Lower lobe of right lung (tissue), 2 donors: ENCODE measurements at regions not wholly inside any gene's neighbourhood (a gene's known extent, or its start where the extent isn't known, plus 50 kb on each side); places are given as distances from the start of the nearest gene placed in this dataset.

Source experiments
- ATAC-seq, 2 donors: fragments of 200-7000 bp; cut with Tn5 transposase; one replicate each; pipeline ENCODE4 v1.9.1; 2020 to 2022; ENCODE audit warnings: mild to moderate bottlenecking in 2 of 2, moderate library complexity in 2 of 2
- DNase-seq: peaks from one replicate; pipeline ENCODE4 v3.0.0-alpha.2; 2020
- H3K27ac ChIP-seq: fragments of 200-600 bp; one replicate; pipeline ENCODE4 v1.8.0; 2022
- H3K27me3 ChIP-seq: fragments of 200-600 bp; one replicate; pipeline ENCODE4 v1.8.0; 2022; ENCODE audit warnings: low read depth
- H3K36me3 ChIP-seq: fragments of 200-600 bp; one replicate; pipeline ENCODE4 v1.8.0; 2022; ENCODE audit warnings: mild to moderate bottlenecking
- H3K4me1 ChIP-seq: fragments of 200-600 bp; one replicate; pipeline ENCODE4 v1.8.0; 2022
- H3K4me3 ChIP-seq: fragments of 200-600 bp; one replicate; pipeline ENCODE4 v1.8.0; 2022; ENCODE audit warnings: mild to moderate bottlenecking
- H3K9me3 ChIP-seq: fragments of 200-600 bp; one replicate; pipeline ENCODE4 v1.8.0; 2022
- intact Hi-C: fragments of 100-400 bp; cut with DNase I; formaldehyde crosslinking; loops from one replicate; pipeline ENCODE4 v1.11.0; 2022
- TF ChIP-seq, protein P1 (sequence below): fragments of 200-600 bp; IDR thresholded peaks from one replicate; pipeline ENCODE4 v1.8.0; 2022; ENCODE audit warnings: antibody characterized with exemption, mild to moderate bottlenecking
- donor health status: DM: no; HTN: yes; CAD: no; lungs with severe emphysema.

DNA sequence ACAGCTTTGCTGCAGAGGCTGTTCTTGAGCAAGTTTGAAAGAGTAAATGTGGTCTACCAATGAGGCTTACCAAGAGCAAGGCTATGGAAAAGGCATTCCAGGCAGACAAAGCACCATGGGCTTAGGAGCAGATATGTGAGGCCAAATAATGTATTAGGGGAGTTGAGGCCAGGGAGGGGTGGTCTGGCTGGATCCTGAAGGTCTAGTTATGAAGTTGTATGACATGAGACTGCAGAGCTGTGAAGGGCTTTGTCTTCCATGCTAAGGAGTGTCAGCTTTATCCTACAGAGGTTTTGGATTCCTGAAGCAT is 51.8 kb upstream of the TSPAN2 start:
- no peaks in the 10 kb centered on the region for H3K36me3 ChIP-seq
- H3K9me3 ChIP-seq = no peaks in the 10 kb centered on the region
- H3K27ac ChIP-seq = no peak overlapping the region
- ATAC-seq = no peak
- no peak for DNase-seq
- H3K27me3 ChIP-seq = no peaks in the 10 kb centered on the region
- TF ChIP-seq, protein P1, sequence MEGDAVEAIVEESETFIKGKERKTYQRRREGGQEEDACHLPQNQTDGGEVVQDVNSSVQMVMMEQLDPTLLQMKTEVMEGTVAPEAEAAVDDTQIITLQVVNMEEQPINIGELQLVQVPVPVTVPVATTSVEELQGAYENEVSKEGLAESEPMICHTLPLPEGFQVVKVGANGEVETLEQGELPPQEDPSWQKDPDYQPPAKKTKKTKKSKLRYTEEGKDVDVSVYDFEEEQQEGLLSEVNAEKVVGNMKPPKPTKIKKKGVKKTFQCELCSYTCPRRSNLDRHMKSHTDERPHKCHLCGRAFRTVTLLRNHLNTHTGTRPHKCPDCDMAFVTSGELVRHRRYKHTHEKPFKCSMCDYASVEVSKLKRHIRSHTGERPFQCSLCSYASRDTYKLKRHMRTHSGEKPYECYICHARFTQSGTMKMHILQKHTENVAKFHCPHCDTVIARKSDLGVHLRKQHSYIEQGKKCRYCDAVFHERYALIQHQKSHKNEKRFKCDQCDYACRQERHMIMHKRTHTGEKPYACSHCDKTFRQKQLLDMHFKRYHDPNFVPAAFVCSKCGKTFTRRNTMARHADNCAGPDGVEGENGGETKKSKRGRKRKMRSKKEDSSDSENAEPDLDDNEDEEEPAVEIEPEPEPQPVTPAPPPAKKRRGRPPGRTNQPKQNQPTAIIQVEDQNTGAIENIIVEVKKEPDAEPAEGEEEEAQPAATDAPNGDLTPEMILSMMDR = no peak
- no peak overlapping the region for H3K4me3 ChIP-seq
- H3K4me1 ChIP-seq = no peaks in the 10 kb centered on the region
- intact Hi-C loops = no loop called here

DNA sequence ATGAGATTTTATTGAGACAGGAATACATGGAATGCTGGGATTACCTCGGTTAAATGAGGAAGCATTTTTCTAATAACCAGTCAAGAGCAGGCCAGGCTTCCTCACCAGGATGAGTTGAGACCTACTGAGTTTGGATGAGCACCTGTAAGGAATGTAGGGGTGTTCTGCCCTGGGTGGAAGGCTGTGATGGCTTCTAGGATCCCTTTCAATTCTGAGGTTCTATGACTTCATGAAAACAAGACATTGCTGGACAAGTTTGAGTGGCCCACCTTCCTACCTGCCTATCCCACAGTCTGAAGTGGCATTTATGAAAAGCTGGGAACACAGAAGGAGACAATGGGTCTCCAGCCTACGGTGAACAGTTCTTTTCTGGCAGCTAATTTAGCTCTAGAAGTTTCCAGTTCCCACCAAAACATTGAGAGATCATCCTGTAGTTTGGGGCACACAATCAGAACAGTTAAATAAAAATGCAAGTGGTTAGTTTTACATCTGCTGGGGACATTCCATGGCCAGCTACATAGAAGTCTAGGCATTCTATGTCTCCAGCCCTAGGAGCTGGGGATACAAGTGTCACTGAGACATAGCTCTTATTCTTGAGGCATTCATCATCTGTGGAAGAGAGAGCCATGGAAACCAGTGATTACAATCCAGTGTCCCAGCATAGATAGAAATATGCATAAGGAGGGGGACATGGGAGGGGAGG is 51.3 kb upstream of the TSPAN2 start:
- Histone ChIP-seq H3K27me3 (no peaks in the 10 kb centered on the region), H3K36me3 (no peaks in the 10 kb centered on the region), H3K27ac (no peak overlapping the region), H3K4me3 (no peak overlapping the region), H3K9me3 (no peaks in the 10 kb centered on the region), H3K4me1 (no peaks in the 10 kb centered on the region)
- DNase-seq (no peak), ATAC-seq (no peak)
- intact Hi-C loops = no loop called here
- TF ChIP-seq, protein P1 = no peak

DNA sequence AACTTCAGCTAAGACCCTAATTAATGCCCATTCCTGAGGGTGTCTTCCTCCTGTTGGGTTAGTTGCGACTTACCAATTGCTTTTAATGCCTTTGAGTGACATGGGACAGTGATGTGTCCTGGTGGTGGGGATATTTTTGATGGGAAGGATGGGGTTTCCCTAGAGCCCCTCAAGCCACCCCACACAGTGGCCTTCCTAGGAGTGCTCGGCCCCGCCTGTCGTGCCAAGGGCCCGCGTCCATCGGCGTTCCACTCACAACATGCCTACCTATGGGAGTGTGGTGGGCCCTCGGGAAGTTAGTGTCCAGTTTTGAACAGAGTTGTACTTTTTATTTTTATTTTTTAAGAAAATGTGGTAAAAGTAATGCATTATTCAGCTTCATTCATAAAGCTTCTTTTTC is 50.1 kb upstream of the TSPAN2 start:
- intact Hi-C loops = loop anchor here (10.0 kb wide), 1 partner anchor 455 kb away; no protein-coding TSS in a partner anchor
- no peak for ATAC-seq
- no peak for DNase-seq
- Histone ChIP-seq H3K4me1 (no peaks in the 10 kb centered on the region), H3K27ac (no peak overlapping the region), H3K9me3 (no peaks in the 10 kb centered on the region), H3K4me3 (no peak overlapping the region), H3K27me3 (no peaks in the 10 kb centered on the region), H3K36me3 (no peaks in the 10 kb centered on the region)
- TF ChIP-seq, protein P1 = no peak
